K562 (cell line): ENCODE measurements at regions not wholly inside any gene's neighbourhood (a gene's known extent, or its start where the extent isn't known, plus 50 kb on each side); places are given as distances from the start of the nearest gene placed in this dataset.

Experiments used
- EP400 ChIP-seq: fragments of 450-650 bp; IDR thresholded peaks from 2 replicates; pipeline ENCODE4 v1.6.1; 2017; ENCODE audit warnings: antibody characterized with exemption, mild to moderate bottlenecking, moderate library complexity
- ZFP36 ChIP-seq: fragments of 150-350 bp; IDR thresholded peaks from 2 replicates; pipeline ENCODE4 v1.6.1; 2018; ENCODE audit warnings: low read length, low read depth; ENCODE audit not compliant: partially characterized antibody
- TF ChIP-seq, protein P1 (sequence below), 2 experiments: fragments of 450-650 bp in 1 of 2; sonication (generic) in 1 of 2; formaldehyde crosslinking in 1 of 2; IDR thresholded peaks; 2 replicates each; pipeline versions ENCODE4 v1.7.1 to v1.9.0; 2016 to 2022; ENCODE audit warnings: inconsistent platforms in 1 of 2, mild to moderate bottlenecking in 1 of 2, missing genetic modification reagents in 1 of 2

- TF ChIP-seq ZFP36 (no peak), EP400 (no peak)
- TF ChIP-seq, protein P1, sequence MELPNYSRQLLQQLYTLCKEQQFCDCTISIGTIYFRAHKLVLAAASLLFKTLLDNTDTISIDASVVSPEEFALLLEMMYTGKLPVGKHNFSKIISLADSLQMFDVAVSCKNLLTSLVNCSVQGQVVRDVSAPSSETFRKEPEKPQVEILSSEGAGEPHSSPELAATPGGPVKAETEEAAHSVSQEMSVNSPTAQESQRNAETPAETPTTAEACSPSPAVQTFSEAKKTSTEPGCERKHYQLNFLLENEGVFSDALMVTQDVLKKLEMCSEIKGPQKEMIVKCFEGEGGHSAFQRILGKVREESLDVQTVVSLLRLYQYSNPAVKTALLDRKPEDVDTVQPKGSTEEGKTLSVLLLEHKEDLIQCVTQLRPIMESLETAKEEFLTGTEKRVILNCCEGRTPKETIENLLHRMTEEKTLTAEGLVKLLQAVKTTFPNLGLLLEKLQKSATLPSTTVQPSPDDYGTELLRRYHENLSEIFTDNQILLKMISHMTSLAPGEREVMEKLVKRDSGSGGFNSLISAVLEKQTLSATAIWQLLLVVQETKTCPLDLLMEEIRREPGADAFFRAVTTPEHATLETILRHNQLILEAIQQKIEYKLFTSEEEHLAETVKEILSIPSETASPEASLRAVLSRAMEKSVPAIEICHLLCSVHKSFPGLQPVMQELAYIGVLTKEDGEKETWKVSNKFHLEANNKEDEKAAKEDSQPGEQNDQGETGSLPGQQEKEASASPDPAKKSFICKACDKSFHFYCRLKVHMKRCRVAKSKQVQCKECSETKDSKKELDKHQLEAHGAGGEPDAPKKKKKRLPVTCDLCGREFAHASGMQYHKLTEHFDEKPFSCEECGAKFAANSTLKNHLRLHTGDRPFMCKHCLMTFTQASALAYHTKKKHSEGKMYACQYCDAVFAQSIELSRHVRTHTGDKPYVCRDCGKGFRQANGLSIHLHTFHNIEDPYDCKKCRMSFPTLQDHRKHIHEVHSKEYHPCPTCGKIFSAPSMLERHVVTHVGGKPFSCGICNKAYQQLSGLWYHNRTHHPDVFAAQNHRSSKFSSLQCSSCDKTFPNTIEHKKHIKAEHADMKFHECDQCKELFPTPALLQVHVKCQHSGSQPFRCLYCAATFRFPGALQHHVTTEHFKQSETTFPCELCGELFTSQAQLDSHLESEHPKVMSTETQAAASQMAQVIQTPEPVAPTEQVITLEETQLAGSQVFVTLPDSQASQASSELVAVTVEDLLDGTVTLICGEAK (IDR thresholded peaks at IDR 0.05) = no peak
- TF ChIP-seq, protein P1 (CRISPR knock-in tag; IDR thresholded peaks at IDR 0.05) = no peak
Observed at GRCh38 chr6:144637541-144637940, 352.4 kb downstream of the UTRN start (continued).
